Stimulated activated CD8-positive, alpha-beta memory T cell treated with anti-CD3 and anti-CD28 coated beads, Interleukin-7, amount 100 ng/mL, for 4 hours (primary cell): ENCODE measurements at regions not wholly inside any gene's neighbourhood (a gene's known extent, or its start where the extent isn't known, plus 50 kb on each side); places are given as distances from the start of the nearest gene placed in this dataset.

ENCODE experiments used
- DNase-seq, 2 donors: peaks; one replicate each; pipeline ENCODE4 v3.0.0-alpha.2; 2020; ENCODE audit warnings: low read depth in 2 of 2

DNA sequence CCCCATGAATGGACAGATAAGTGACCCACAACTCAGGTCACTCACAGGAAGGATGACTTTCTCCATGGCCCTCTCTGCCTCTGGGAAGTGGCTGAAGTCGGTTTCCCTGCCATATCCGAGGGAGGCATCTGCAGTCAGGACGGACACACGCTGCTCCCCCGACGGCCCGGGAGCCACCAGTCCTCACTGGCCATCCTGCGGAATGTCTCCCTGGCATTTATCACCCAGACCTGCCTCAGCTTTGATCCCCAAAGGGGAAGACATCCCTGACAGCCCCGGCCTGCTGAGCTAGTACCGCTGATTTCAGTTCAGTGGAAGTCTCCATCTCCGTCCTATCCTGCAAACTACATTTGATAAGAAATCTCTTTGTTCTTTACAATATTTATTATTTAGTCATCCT, 339.5 kb upstream of the MKI67 start:
- DNase-seq, result no peak

DNA sequence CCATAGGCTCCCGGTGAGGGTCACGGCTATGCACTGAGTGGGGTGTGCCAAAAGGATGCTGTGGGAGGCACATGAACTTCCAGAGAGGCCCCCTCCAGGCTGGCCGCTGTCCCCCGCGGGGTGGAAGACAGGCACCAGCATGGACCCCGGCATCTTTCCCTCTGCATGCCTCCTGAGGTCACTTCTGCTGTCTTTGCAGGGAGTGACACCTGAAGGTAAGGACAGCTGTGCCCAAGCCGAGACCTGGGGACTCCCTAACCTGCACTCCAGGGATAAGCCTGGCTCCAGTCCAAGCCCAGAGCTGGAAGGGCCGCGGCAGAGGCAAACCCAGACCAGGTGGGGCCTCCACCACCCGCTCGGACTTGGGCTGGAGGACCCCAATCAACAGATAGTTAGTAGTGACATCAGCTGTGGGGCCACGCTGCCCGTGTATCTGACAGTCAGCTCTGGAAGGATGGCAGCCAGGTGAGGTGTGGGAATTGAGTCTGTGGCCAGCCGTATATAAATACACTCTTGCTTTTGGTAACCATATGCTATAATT, 340.7 kb upstream of the MKI67 start:
- no peak for DNase-seq

DNA sequence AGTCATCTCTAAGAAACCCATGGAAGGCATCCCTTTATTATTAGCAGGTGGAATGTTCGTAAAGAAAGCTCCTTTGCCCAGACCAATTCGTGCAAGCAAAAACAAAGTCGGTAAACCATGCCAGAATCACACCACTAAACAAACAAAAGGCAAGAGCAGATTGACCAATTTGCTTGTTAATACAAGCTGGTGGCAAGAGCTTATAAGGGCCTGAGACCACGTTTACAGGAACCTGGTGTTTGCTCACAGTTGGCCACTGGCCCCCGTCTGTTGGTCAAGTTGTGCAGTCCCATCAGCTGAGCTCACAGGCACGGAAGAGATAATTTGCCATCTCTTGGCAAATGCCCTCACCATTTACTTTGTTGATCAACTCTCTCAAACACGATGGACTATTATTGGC, 342.2 kb upstream of the MKI67 start:
- DNase-seq, result no peak

DNA sequence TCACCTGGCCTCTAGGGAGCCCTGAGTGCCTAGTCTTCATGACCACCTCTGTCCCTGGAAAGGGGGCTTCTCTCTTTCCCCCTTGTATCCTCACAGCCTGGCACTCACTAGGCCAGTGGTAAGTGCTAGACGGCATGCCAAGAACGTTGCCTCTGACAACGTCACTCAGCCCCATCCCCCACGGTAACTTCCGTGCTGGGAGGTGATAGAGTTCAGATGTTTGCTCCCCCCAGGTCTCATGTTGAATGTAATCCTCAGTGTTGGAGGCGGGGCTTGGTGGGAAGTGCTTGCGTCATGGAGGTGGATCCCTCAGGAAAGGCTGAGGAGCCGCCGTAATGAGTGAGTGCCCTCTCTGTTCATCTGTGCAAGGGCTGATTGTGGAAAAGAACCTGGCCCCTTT, 343.3 kb upstream of the MKI67 start:
- DNase-seq, result no peak

DNA sequence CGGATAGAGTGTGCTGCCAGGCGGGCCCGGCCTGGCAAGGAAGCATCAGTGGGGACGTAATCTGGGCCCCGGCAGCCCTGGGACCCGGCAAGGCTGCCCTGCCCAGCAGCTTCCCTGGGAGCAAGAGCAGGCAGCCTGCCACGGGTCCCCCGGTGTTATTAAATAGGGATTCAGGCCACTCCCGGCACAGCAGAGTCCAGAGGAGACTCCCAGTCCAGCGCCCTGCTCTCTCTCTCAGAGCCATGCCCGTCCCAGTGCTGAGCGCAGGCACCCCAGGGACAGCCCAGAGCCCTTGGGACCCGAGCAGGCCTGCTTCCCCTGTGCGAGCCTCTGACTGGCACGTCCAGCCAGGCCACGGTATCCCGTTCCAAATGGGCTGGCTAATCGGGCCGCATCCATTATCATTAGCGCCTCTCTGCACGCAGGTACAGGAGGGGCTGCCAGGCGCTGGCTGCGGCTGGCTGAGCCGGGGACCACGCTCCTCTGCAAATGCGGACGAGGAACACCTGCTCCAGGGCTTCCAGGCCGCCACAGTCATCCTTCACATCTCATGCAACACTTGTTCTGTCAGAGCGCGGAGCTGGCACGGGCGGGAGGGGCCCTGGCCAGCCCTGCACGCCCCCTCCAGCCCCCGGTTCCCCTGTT, 344.2 kb upstream of the MKI67 start:
- DNase-seq, result no peak

DNA sequence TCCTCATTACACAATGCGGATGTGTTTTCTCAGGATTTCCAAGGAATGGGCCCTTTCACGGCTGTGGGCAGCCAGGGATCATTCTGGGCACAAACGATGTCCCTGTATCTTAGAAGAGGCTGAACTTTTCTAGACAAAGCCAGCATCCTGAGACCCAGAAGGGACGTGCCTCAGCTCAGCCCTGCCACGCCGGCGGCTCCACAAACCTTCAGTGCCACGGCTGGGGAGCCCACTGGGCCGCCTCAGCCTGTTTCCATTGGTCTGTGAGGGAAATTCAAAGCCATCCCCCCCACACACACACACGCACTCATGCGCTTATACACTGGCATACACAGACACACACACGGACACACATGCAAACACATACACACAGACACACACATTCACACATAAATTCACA, 344.9 kb upstream of the MKI67 start:
- DNase-seq, result no peak

DNA sequence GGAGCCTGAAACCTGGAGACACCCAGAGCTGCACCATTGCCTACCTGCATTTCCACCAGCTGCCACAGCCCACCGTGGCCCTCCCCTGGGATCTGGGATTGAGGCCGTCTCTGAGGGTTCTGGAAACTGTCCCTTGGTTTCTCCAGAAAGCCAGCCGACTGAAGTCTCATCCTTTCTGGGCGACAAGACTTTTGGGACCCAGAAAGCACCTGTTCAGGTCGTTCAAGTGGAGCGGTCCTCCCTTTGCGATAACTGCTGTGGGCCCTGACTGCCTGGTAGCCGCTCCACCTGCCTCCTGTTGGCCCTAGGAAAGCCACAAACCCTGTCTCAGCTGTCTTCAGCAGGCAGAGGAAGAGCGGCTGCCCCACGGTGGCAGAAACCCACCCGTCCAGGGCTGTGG, 346.0 kb upstream of the MKI67 start:
- DNase-seq, result no peak

DNA sequence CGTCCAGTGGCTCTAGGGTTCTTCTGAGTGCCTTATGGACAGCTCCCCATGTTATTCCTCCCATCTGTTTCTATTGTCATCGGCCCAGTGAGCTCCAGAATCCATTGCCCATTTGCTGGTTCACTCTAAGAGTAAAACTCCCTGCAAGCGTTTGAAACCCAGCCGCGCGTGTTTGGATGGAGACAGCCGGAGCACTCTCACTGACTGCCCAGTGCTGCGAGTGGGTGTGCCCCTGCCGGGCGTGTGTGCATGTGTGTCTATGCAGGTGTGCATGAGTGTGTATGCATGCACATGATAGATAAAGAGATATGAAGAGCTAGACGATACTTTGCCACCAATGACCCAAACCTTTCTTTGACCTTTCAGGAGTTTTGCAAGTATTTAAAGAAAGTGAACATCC, 347.2 kb upstream of the MKI67 start:
- DNase-seq, result no peak

DNA sequence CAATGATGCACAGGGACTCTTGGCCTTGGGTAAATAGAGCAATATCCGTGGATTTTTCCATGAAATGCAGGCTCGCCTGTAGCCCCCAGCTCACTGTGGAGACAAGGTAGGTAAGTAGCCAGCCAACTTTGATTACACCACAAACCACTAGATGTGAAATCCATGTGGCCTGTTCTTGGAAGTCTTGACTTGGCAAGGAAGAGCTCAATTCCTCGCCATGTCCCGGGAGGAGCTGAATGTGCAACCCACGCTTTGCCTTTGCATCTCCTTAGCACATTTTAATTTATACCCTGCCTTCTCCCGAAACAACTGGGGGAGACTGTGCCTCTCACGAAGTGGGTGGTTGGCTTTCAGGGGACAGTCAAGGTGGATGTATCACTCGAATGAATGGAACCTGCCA, 347.7 kb upstream of the MKI67 start:
- DNase-seq, result no peak

DNA sequence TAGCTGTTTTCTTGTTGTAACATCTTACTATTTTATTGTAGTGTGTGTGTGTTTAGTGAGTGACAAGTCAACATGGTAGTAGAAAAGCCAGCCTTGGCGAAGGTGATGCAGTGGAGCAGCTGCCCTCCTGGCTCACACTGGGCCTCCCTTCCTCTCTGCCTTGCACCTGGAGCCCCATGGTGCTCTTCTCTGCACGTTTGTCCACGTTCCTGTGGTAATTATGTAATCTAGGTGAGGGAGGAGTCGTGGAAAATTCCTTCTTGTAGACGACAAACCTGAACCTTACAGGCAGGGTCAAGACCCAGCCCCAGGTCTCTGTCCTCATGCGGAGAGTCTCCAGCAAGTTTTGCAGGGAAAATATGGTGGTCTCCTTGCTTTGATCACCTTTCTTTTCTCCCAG, 348.3 kb upstream of the MKI67 start:
- no peak for DNase-seq

DNA sequence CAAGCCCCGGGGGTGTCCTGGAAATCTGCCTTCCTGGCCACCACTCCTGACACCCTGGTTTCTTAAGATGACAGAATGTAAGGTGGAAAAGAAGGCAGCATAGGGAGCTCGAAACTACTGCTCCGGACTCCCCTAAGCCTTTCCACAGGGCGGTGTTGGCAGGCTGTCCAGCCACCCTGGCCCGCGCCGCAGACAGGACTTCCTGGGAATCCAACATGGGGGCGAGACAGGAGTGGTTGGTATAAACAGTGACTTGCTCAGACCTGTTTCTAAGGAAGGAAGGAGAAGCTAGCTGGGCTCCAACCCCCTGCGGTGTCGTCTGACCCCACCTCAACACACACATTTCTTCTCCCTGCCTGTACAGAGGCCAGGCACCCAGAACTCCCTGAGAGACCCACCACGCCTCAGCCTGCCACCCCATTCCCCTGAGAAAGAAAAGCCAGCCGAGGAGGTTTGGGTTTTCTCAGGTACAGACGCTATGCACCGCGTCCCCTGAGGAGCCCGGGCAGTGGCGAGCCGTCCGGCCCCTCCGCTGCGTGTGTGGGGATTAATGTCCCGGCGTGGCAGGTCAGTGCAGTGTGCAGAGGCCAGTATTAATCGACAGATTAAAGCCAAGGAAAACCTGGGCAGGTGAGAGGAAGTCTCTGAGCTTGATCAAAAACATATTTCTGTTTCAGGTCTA, 349.6 kb upstream of the MKI67 start:
- DNase-seq, result no peak

DNA sequence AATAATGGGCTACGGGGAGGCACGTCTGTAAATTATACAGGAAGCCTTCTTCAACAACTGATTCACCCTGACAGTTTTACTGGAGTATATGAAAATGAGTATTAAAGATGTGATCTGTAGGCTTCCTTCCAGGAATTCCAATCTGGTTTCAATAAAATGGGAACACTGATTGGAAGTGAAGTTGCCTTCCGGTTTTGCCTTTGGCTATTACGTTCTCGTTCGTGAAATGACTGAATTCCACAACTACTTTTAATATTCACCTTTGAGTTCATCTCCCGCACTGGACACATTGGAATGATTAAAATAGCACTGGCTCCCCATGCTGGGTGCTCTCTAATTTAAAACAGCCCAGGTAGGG, 350.1 kb upstream of the MKI67 start:
- DNase-seq, result no peak

DNA sequence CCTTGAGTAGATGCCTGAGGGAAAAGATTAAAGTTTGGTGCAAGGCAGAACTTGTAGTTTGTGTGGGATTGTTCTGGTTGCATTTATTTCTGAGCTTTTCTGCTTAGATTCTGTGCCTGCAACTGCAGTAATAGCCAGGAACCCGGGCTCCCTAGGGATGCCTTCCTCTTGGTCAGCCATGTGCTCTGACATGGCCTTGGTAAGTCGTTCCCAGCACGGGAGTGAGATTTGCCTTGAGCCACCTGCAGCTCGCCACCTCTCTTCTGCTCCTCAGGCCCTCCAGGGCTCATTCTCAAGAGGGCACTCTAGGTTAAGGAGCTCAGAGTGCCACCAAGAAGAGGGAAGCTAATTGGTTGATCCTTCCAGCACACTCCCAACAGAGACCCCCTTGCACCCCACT, 350.6 kb upstream of the MKI67 start:
- DNase-seq, result no peak

DNA sequence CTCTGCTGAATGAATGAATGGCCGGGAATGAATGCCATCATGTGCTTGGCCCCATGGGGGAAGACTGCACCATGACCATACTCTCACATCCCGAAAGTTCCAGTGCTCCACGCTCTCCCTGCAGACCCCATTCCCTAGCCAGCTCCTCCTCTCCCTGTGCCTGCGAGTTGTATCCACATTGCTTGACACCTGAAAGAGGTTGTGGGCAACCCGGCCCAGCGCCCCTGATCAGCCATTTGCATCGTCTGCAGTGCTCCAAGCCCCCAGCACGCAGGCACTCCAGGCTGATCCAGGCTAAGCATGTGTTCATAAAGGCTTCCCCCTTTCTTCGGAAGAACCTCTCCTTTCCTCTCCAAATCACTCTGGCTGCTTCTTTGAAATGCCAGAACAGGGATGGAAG, 354.4 kb upstream of the MKI67 start:
- no peak for DNase-seq

DNA sequence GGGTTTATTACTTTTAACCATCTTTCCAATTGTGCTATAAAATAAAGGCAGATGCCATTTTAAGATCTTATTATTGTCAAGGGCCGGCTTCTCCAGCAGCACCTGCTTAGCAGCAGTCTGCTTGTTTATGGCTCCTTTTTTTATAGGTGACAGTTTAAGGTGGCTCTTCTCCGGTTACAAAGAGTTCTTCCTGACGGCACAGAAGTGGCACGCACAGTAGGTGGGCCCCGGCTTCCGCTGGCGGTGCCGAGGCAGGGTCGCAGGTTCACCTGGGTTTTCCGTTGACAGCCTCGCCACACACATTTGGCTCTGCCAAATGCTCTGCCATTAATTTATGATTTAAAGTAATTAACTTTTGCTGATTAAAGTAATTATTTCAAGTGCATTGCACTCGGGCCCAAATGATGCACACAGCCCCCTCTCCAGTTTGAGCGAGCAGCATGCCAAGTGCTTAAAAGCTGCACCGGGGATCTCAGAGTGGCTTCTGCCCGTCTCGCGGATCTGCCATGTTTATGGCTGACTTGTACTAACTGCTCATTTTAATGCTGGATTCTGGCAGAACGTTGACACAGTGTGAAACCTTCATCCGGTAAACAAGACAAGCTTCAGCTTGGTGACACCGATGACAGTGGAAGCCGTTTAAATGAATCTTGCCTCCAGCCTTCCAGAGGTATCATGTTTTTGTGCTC, 355.1 kb upstream of the MKI67 start:
- no peak for DNase-seq

DNA sequence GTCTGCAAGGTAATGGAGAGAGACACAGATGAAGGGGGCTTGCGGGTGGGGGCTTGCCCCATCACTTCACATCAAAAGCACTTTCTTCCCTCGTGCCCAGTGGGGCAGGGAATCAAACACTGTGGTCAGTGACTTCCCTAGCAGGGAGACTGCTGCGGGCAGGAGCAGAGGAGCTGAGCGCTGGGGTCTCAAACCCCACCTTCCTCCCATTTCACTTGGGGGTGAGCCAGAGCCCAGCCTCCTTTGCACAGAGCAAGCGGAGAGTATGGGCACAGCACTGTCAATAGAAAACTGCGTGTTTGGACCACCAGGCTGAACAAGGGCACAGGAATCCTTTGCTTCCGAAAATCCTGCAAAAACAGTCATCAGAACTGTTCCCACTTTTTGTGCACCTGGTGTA, 355.8 kb upstream of the MKI67 start:
- no peak for DNase-seq

DNA sequence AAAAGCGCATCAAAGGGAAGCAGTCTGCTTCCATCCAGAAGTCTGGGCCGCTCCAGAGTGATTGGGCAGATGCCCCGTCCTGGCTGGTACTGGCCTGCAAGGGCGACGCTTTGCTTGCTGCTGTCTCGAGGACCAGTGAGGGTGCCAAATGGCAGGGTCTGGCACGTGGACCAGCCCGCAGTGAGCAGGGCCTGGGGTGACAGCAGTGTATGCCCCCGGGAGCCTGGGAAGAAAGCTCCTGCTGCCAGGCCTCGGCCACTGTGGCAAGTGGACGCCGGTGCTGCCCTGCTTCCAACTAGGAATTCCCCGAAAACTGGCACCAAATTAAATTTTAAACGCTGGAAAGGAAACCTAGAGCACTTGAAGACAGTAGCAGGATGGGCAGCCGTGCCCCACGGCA, 357.0 kb upstream of the MKI67 start:
- DNase-seq, result no peak

DNA sequence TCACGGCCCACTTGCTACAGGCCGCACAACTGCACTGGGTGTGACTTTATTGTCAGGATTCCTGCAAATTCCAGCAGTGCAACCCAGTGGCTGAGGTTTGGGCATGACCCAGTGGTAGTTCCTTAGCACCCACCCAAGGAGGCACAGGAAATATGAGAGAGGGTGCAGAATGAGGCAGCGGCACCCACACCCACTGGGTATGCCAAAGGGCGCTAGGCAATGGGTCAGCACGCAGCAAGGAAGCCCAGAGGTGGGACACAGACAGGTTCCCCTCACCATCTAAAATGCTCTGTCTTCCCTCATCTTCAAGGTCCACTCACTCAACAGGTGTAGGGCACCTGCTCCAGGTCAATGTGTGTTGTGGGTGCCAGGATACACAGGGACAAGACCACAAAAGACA, 357.8 kb upstream of the MKI67 start:
- no peak for DNase-seq

DNA sequence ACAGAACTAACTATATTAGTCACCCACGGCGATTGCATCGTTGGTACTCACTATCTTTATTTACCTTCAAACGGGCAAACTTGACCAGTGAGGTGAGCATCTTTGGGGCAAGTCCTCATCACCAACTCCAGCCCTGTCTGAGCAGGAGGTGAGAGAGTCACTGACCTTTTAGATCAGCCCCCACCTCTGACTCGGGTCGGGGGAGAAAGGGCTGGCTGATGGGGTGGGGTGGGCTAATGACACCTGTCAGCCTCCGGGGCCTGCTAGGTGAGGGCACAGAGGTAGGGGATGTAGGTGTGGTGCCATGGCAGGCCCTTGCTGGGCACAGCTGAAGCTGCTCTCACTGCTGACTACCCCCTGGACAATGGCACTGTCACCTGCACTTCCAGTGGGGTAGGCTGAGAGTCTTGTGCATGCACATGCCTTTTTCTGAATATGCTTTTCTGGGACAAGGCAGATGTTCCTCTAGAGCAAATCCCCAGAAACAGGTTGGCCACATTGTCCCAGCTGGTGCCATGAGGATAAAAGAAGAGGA, 359.5 kb upstream of the MKI67 start:
- no peak for DNase-seq

DNA sequence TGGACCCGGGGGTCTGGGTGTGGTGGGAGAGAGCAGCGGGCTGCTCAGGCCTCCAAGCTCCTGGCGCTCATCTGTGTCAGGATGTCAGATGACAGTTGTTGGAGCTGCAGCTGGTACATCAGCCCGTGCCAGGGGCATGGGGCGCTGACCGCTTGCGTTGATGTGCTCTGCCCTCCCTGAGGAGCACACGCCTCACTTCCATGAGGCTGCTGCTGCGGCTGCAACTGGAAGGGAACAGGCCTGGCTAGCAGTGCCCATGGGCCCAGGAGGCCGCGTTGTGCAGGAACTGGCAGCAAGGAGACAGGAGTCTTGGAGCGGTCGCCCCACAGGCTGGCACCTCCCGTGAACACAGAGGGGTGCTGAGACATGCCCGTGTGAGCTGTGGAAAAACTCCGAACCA, 361.3 kb upstream of the MKI67 start:
- DNase-seq, result no peak

DNA sequence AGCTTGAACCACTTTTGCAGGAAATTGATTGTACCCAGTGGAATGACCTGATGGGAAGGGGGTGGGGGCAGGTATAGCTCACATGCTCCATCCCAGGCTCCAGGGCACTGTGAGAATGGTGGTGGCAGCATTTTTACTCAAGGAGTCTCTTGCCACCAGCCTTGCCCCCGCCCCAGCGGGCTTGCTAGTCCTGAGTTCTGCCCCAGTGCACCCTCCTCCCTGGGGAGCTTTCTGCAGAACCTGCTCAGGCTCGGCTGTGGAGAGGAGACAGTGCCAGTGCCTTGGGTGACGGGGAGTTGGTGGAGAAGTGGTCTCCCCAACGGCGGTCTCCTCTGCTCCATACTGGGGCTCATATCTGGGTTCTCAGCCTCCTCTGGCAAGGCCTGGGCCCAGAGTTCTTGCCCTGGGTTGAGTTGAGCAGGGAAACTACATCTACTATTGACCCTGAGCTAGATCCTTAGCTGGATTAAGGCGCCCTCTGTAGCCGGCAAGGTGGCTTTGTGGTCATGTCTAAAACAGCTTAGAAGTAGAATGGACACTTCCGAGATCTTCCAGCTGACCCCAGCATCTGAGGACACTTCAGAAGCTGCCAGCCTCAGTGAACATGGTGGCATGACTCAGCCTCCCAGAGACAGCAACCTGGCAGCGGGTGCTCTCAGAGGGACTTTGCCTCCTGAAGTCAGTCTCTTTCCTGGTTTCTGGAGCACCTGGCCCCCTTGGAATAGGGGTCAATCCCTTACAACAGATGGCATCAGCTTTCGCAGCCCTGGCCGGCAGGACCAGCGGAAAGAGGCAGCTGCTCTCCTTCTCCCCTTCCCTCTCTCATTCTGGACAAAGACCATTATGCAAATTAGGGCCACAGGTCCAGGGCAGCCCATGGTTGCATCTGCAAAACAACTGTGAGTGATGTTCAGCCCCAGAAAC, 363.4 kb upstream of the MKI67 start:
- no peak for DNase-seq

DNA sequence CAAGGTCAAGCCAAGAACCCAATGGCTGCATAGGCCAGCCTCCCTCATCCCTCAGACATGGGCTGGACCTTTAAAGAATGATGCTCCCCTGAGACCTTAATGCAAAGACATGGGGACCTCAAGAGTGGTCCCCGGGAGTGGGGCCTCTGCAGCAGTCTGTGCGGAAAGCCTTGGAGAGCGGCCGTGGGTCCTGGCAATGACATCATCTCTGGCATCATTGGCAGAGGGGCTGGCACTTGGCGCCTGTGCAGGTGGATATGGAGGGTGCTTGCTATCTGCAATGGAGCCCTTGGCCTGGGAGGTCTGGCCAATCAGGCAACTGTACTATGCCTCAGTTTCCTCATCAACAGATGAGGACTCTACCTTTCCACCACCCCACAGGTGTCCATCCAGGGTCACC, 365.5 kb upstream of the MKI67 start:
- DNase-seq, result no peak
